PC-3 (cell line): ENCODE measurements at regions not wholly inside any gene's neighbourhood (a gene's known extent, or its start where the extent isn't known, plus 50 kb on each side); places are given as distances from the start of the nearest gene placed in this dataset.

ENCODE experiments used
- CTCF ChIP-seq: fragments of 300-600 bp; sonication (generic); conservative IDR thresholded peaks from 2 replicates; pipeline ENCODE4 v1.5.1; 2017; ENCODE audit warnings: antibody characterized with exemption, low read depth, mild to moderate bottlenecking, low read length
- EZH2 ChIP-seq: fragments of 300-600 bp; sonication (generic); IDR thresholded peaks from one replicate; pipeline ENCODE4 v1.6.1; 2017; ENCODE audit warnings: antibody characterized with exemption, mild to moderate bottlenecking, low read length; ENCODE audit not compliant: unreplicated experiment
- EZH2phosphoT487 ChIP-seq: fragments of 300-600 bp; sonication (generic); IDR thresholded peaks from 2 replicates; pipeline ENCODE4 v1.6.1; 2018; ENCODE audit warnings: mild to moderate bottlenecking, antibody characterized with exemption, low read length, borderline replicate concordance

GRCh38 chr1:170436928-170437327, 95.0 kb upstream of the GORAB start:
- TF ChIP-seq EZH2 (no peak), CTCF (peak; percentile 48; the same call in 1 of the 2 replicates), EZH2phosphoT487 (no peak)
